PC-9 (cell line): ENCODE measurements at regions not wholly inside any gene's neighbourhood (a gene's known extent, or its start where the extent isn't known, plus 50 kb on each side); places are given as distances from the start of the nearest gene placed in this dataset.

ENCODE experiments used
- EZH2 ChIP-seq: fragments of 200-600 bp; sonication (generic); IDR thresholded peaks from 2 replicates; pipeline ENCODE4 v1.8.0; 2017; ENCODE audit warnings: antibody characterized with exemption, low read depth
- TF ChIP-seq, protein P1 (sequence below): fragments of 200-600 bp; sonication (generic); conservative IDR thresholded peaks from 2 replicates; pipeline ENCODE4 v1.6.1; 2017; ENCODE audit warnings: mixed run types, antibody characterized with exemption, mild to moderate bottlenecking, moderate library complexity

DNA sequence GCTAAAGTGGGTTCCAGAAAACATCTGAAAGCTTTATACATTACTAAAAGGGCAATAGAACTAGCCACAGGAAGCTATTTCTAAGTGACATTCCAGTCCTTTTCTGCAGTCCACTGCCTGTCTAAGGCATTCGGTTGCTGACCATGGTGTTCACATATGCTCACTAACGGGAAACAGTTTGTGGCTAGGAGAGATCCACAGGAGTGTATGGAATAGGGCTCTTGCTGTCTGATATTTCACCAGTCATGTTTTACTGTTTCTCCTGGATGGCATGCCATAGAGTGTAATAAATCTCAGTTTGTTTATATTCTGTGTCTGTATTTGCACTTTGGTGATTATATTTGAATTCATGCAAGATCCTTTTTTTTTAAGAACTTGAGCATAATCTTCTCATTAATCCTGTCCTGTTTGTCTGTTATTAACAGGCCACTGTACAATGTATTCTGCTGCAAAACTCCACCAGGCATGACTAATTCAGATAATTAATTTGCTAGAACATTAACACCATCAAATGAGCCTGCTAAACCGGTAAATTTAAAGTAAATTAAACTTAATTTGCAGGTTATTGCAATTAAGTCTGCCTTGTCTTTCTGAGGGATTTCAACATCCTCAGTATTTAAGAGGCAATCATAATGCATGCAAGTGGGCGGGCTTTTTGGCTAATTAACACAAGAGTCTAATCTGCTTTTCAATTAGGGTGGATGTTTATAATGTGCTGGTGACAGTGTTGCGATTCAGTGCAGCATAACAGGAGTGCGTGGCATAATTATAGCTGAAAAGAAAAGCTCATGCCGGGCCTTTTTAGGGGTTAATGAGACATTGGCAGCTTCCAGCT is 201.3 kb downstream of the POU4F1 start:
- TF ChIP-seq, protein P1, sequence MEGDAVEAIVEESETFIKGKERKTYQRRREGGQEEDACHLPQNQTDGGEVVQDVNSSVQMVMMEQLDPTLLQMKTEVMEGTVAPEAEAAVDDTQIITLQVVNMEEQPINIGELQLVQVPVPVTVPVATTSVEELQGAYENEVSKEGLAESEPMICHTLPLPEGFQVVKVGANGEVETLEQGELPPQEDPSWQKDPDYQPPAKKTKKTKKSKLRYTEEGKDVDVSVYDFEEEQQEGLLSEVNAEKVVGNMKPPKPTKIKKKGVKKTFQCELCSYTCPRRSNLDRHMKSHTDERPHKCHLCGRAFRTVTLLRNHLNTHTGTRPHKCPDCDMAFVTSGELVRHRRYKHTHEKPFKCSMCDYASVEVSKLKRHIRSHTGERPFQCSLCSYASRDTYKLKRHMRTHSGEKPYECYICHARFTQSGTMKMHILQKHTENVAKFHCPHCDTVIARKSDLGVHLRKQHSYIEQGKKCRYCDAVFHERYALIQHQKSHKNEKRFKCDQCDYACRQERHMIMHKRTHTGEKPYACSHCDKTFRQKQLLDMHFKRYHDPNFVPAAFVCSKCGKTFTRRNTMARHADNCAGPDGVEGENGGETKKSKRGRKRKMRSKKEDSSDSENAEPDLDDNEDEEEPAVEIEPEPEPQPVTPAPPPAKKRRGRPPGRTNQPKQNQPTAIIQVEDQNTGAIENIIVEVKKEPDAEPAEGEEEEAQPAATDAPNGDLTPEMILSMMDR = no peak
- TF ChIP-seq EZH2 = no peak
